ENCODE measurements at regions not wholly inside any gene's neighbourhood (a gene's known extent, or its start where the extent isn't known, plus 50 kb on each side); places are given as distances from the start of the nearest gene placed in this dataset.

DNA sequence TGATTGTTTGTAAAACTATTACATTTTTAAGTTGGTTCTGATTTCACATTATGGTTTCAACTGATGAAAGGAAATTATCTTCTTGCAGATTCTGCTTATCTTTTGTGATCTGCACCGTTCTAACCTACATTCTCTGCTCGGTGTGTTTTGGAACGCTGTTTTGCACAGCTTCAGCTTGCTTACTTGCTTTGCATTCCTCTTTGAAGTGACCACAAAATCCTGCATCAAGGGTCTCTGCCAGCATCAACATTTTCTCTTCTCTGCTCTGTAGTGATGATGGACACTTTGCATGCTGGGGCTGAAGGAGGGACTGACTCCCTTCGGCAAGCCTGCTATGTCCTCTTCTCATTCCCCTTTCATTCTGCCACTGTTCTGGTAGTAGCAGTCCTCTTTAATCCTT is 485.2 kb downstream of the FBXO15 start:
- Histone ChIP-seq H3K27me3 (replicated peaks; ENCODE audit: insufficient read depth, low read depth, low read length, poor library complexity) (no peaks in the 10 kb centered on the region), H3K27ac (ENCODE audit: low read depth, low read length, poor library complexity, severe bottlenecking) (no peak overlapping the region), H3K36me3 (ENCODE audit: insufficient read depth, low read length, poor library complexity, severe bottlenecking) (no peaks in the 10 kb centered on the region), H3K4me1 (ENCODE audit: insufficient read depth, low read length, poor library complexity, severe bottlenecking) (no peaks in the 10 kb centered on the region), H3K9me3 (ENCODE audit: low read depth, low read length, poor library complexity, severe bottlenecking) (no peaks in the 10 kb centered on the region), H3K4me3 (ENCODE audit: low read depth, low read length, poor library complexity, severe bottlenecking) (no peak overlapping the region)
- CTCF ChIA-PET, result no interaction called here
- no TSS peak for BruUV-seq (replicated peaks)
- intact Hi-C loops (cut with micrococcal nuclease; ENCODE audit: unreplicated experiment), result no loop called here
- POLR2A ChIA-PET (ENCODE audit: low non-redundant PET), result no interaction called here
- TF ChIP-seq EZH2 (IDR thresholded peaks at IDR 0.05; ENCODE audit: borderline replicate concordance, low read depth, low read length, poor library complexity, severe bottlenecking), result no peak
- TF ChIP-seq, protein P1, sequence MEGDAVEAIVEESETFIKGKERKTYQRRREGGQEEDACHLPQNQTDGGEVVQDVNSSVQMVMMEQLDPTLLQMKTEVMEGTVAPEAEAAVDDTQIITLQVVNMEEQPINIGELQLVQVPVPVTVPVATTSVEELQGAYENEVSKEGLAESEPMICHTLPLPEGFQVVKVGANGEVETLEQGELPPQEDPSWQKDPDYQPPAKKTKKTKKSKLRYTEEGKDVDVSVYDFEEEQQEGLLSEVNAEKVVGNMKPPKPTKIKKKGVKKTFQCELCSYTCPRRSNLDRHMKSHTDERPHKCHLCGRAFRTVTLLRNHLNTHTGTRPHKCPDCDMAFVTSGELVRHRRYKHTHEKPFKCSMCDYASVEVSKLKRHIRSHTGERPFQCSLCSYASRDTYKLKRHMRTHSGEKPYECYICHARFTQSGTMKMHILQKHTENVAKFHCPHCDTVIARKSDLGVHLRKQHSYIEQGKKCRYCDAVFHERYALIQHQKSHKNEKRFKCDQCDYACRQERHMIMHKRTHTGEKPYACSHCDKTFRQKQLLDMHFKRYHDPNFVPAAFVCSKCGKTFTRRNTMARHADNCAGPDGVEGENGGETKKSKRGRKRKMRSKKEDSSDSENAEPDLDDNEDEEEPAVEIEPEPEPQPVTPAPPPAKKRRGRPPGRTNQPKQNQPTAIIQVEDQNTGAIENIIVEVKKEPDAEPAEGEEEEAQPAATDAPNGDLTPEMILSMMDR (conservative IDR thresholded peaks at IDR 0.05; ENCODE audit: low read depth, low read length), result no peak
- DNase-seq (ENCODE audit: low spot score), result no peak

DNA sequence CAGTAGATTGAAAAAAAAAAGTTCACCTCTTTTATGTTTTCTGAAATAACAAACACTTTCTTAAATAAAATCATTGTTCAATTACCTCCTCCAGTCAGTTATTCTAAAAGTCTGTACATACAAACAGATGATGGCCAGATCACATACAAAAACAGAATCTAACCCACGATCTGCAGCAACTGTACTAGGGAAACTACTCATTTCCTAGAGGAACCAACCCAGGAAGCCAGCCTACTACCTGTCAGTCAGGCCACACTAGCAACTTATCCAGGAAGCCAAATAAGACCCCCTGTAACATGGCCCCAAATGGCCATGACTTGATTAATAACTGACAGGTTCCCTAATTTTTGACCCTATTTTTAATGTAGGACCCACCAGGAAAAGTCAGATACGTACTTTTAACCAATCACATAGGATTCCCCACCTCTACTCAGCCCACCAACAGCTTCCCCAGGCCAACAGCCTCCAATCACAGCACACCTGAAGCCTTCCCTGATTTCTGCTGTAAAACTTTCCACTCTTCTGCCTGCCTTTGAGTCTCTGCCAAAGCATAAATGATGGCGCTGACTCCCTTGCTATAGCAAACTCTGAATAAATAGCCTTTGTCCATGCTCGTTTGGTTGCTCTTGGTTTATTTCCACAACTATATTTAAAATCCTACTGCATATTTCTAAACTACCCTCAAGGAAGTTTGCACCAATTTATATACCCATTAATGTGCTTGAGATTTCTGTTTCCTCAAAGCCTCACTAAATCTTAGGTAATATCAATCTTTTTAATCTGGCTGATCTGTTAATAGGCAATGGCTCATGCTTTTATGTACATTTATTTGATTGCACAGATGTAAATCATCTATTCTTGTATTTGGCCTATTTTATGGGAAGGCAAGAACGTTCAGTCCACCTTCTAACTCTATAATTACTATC is 486.4 kb downstream of the FBXO15 start:
- intact Hi-C loops (cut with micrococcal nuclease; ENCODE audit: unreplicated experiment), result no loop called here
- H3K36me3 ChIP-seq (ENCODE audit: insufficient read depth, low read length, poor library complexity, severe bottlenecking), result no peaks in the 10 kb centered on the region
- TF ChIP-seq EZH2 (IDR thresholded peaks at IDR 0.05; ENCODE audit: borderline replicate concordance, low read depth, low read length, poor library complexity, severe bottlenecking), result no peak
- TF ChIP-seq, protein P1 (conservative IDR thresholded peaks at IDR 0.05; ENCODE audit: low read depth, low read length), result no peak
- DNase-seq (ENCODE audit: low spot score), result no peak
- CTCF ChIA-PET, result no interaction called here
- H3K27ac ChIP-seq (ENCODE audit: low read depth, low read length, poor library complexity, severe bottlenecking), result no peak overlapping the region
- POLR2A ChIA-PET (ENCODE audit: low non-redundant PET), result no interaction called here
- H3K4me3 ChIP-seq (ENCODE audit: low read depth, low read length, poor library complexity, severe bottlenecking), result no peak overlapping the region
- no peaks in the 10 kb centered on the region for H3K4me1 ChIP-seq (ENCODE audit: insufficient read depth, low read length, poor library complexity, severe bottlenecking)
- H3K9me3 ChIP-seq (ENCODE audit: low read depth, low read length, poor library complexity, severe bottlenecking), result no peaks in the 10 kb centered on the region
- H3K27me3 ChIP-seq (replicated peaks; ENCODE audit: insufficient read depth, low read depth, low read length, poor library complexity), result no peaks in the 10 kb centered on the region
- no TSS peak for BruUV-seq (replicated peaks)

DNA sequence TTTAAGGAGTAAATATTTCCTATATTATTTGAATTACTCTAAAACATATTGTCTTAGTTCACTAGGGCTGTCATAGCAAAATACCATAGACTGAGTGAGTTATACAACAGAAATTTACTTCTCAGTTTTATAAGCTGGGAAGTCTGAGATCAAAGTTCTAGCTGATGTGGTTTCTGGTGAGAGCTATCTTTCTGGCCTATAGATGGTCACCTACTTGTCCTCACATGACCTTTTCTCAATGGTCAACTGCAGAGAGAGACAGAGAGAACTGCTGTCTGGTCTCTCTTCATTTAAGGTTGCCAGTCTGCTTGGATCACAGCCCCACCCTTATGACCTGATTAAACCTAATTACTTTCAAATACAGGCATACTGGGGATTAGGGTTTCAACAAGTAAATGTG is 490.9 kb downstream of the FBXO15 start:
- no peak overlapping the region for H3K27ac ChIP-seq (ENCODE audit: low read depth, low read length, poor library complexity, severe bottlenecking)
- TF ChIP-seq EZH2 (IDR thresholded peaks at IDR 0.05; ENCODE audit: borderline replicate concordance, low read depth, low read length, poor library complexity, severe bottlenecking), result no peak
- TF ChIP-seq, protein P1 (conservative IDR thresholded peaks at IDR 0.05; ENCODE audit: low read depth, low read length), result no peak
- intact Hi-C loops (cut with micrococcal nuclease; ENCODE audit: unreplicated experiment), result no loop called here
- no peak for DNase-seq (ENCODE audit: low spot score)
- H3K27me3 ChIP-seq (replicated peaks; ENCODE audit: insufficient read depth, low read depth, low read length, poor library complexity), result no peaks in the 10 kb centered on the region
- H3K4me3 ChIP-seq (ENCODE audit: low read depth, low read length, poor library complexity, severe bottlenecking), result no peak overlapping the region
- no peaks in the 10 kb centered on the region for H3K36me3 ChIP-seq (ENCODE audit: insufficient read depth, low read length, poor library complexity, severe bottlenecking)
- no TSS peak for BruUV-seq (replicated peaks)
- H3K9me3 ChIP-seq (ENCODE audit: low read depth, low read length, poor library complexity, severe bottlenecking), result no peaks in the 10 kb centered on the region
- H3K4me1 ChIP-seq (ENCODE audit: insufficient read depth, low read length, poor library complexity, severe bottlenecking), result no peaks in the 10 kb centered on the region
- ChIA-PET POLR2A (ENCODE audit: low non-redundant PET) (no interaction called here), CTCF (no interaction called here)

Data from A673 (cell line).